Tibial nerve (tissue), 4 donors: ENCODE measurements at regions not wholly inside any gene's neighbourhood (a gene's known extent, or its start where the extent isn't known, plus 50 kb on each side); places are given as distances from the start of the nearest gene placed in this dataset.
"Not testable (repeated sequence)": the region's sequence is repeated elsewhere in the genome, so short reads cannot be mapped to it uniquely, and the experiment has no call there.

Experiments used
- CTCF ChIP-seq, 5 experiments: fragments of 200-600 bp in 3 of 5; fragments of 450-650 bp in 2 of 5; sonication (generic) in 3 of 5; IDR thresholded peaks; one replicate each; pipeline ENCODE4 v1.5.1; 2016 to 2019; ENCODE audit warnings: antibody characterized with exemption in 5 of 5, mild to moderate bottlenecking in 3 of 5, moderate library complexity in 2 of 5
- EP300 ChIP-seq, 2 donors: sonication (generic); formaldehyde crosslinking; IDR thresholded peaks; one replicate each; pipeline ENCODE4 v1.6.1; 2017; ENCODE audit warnings: antibody characterized with exemption in 2 of 2, mild to moderate bottlenecking in 1 of 2
- POLR2A ChIP-seq, 2 donors: fragments of 450-650 bp; IDR thresholded peaks; one replicate each; pipeline ENCODE4 v1.6.1; 2017; ENCODE audit warnings: antibody characterized with exemption in 2 of 2, mild to moderate bottlenecking in 2 of 2, moderate library complexity in 2 of 2

GRCh38 chr9:61386816-61387102 lies 196.9 kb downstream of the SPATA31A7 start:
- not testable (repeated sequence) for TF ChIP-seq CTCF, POLR2A, EP300 (IDR thresholded peaks at IDR 0.05)
